Stimulated activated naive CD8-positive, alpha-beta T cell treated with anti-CD3 and anti-CD28 coated beads, Interleukin-15, amount 100 ng/mL, for 72 hours (primary cell): ENCODE measurements at regions not wholly inside any gene's neighbourhood (a gene's known extent, or its start where the extent isn't known, plus 50 kb on each side); places are given as distances from the start of the nearest gene placed in this dataset.
"Not testable (repeated sequence)": the region's sequence is repeated elsewhere in the genome, so short reads cannot be mapped to it uniquely, and the experiment has no call there.

ENCODE experiments used
- ATAC-seq: fragments of 150-1000 bp; cut with Tn5 transposase; 2 replicates; pipeline ENCODE4 v1.10.0; 2021; ENCODE audit warnings: mild to moderate bottlenecking, moderate library complexity
- DNase-seq, 2 donors: peaks; one replicate each; pipeline ENCODE4 v3.0.0; 2021 to 2022
- H3K27ac Mint-ChIP-seq, 2 donors: one replicate each; pipeline ENCODE4 v1.8.0; 2022; ENCODE audit warnings: mild to moderate bottlenecking in 2 of 2, mixed read lengths in 2 of 2, moderate library complexity in 2 of 2
- H3K27me3 Mint-ChIP-seq: one replicate; pipeline ENCODE4 v1.8.0; 2022; ENCODE audit warnings: mixed read lengths
- H3K4me1 Mint-ChIP-seq: one replicate; pipeline ENCODE4 v1.8.0; 2022; ENCODE audit warnings: mild to moderate bottlenecking, mixed read lengths
- H3K4me3 Mint-ChIP-seq, 2 donors: one replicate each; pipeline ENCODE4 v1.8.0; 2022; ENCODE audit warnings: mild to moderate bottlenecking in 2 of 2, mixed read lengths in 2 of 2, moderate library complexity in 1 of 2
- H3K9me3 Mint-ChIP-seq, 2 donors: one replicate each; pipeline ENCODE4 v1.8.0; 2022; ENCODE audit warnings: mixed read lengths in 2 of 2

- Mint-ChIP-seq H3K27me3 (no peaks in the 10 kb centered on the region), H3K27ac (no peak overlapping the region), H3K4me1 (no peaks in the 10 kb centered on the region), H3K9me3 (no peaks in the 10 kb centered on the region), H3K4me3 (no peak overlapping the region)
- DNase-seq (no peak), ATAC-seq (no peak)
Measured at GRCh38 chr3:162367429-162368260, 871.0 kb downstream of the OTOL1 start.

- Mint-ChIP-seq H3K4me1 (no peaks in the 10 kb centered on the region), H3K4me3 (no peak overlapping the region), H3K27me3 (no peaks in the 10 kb centered on the region), H3K27ac (no peak overlapping the region), H3K9me3 (no peaks in the 10 kb centered on the region)
- DNase-seq (no peak), ATAC-seq (no peak)
Measured at GRCh38 chr3:162368417-162368816, 871.8 kb downstream of the OTOL1 start.

GRCh38 chr3:162369306-162369705 is 872.7 kb downstream of the OTOL1 start:
- Mint-ChIP-seq H3K27ac (no peak overlapping the region), H3K4me3 (no peak overlapping the region), H3K4me1 (no peaks in the 10 kb centered on the region), H3K27me3 (no peaks in the 10 kb centered on the region), H3K9me3 (no peaks in the 10 kb centered on the region)
- ATAC-seq: no peak
- no peak for DNase-seq

- ATAC-seq (no peak), DNase-seq (no peak)
- Mint-ChIP-seq H3K27ac (no peak overlapping the region), H3K27me3 (no peaks in the 10 kb centered on the region), H3K4me3 (no peak overlapping the region), H3K4me1 (no peaks in the 10 kb centered on the region), H3K9me3 (no peaks in the 10 kb centered on the region)
Measured at GRCh38 chr3:162370141-162370540, 873.5 kb downstream of the OTOL1 start.

GRCh38 chr3:162376761-162377160 is 880.2 kb downstream of the OTOL1 start:
- DNase-seq (no peak), ATAC-seq (no peak)
- Mint-ChIP-seq H3K27ac (no peak overlapping the region), H3K4me3 (no peak overlapping the region), H3K9me3 (no peaks in the 10 kb centered on the region), H3K4me1 (no peaks in the 10 kb centered on the region), H3K27me3 (no peaks in the 10 kb centered on the region)

- ATAC-seq (no peak), DNase-seq (no peak)
- Mint-ChIP-seq H3K4me3 (no peak overlapping the region), H3K27ac (peak overlapping the region in 1 of 2 donors; percentile 16), H3K9me3 (no peaks in the 10 kb centered on the region), H3K4me1 (no peaks in the 10 kb centered on the region), H3K27me3 (no peaks in the 10 kb centered on the region)
Measured at GRCh38 chr3:162377608-162378007, 881.0 kb downstream of the OTOL1 start.

GRCh38 chr3:162385387-162385786 is 888.8 kb downstream of the OTOL1 start:
- no peak for DNase-seq
- Mint-ChIP-seq H3K9me3 (peaks cover 0 to 5% of the 10 kb centered on the region in 2 donors), H3K27ac (no peak overlapping the region), H3K27me3 (no peaks in the 10 kb centered on the region), H3K4me1 (no peaks in the 10 kb centered on the region), H3K4me3 (no peak overlapping the region)
- ATAC-seq: no peak

- H3K4me1 Mint-ChIP-seq: no peaks in the 10 kb centered on the region
- peaks cover 5 to 13% of the 10 kb centered on the region in 2 donors for H3K9me3 Mint-ChIP-seq
- no peak for DNase-seq
- no peak overlapping the region for H3K4me3 Mint-ChIP-seq
- ATAC-seq: no peak
- H3K27ac Mint-ChIP-seq: no peak overlapping the region
- no peaks in the 10 kb centered on the region for H3K27me3 Mint-ChIP-seq
Measured at GRCh38 chr3:162390891-162391290, 894.3 kb downstream of the OTOL1 start.

GRCh38 chr3:162391301-162391700 is 894.7 kb downstream of the OTOL1 start:
- H3K27ac Mint-ChIP-seq: no peak overlapping the region

GRCh38 chr3:162395496-162395895 is 898.9 kb downstream of the OTOL1 start:
- no peak for ATAC-seq

More at GRCh38 chr3:162391301-162391700, 894.7 kb downstream of the OTOL1 start:
- Mint-ChIP-seq H3K4me1 (no peaks in the 10 kb centered on the region), H3K9me3 (peaks cover 5 to 13% of the 10 kb centered on the region in 2 donors), H3K4me3 (no peak overlapping the region), H3K27me3 (no peaks in the 10 kb centered on the region)
- no peak for DNase-seq
- no peak for ATAC-seq

GRCh38 chr3:162398554-162398953 is 901.9 kb downstream of the OTOL1 start:
- H3K27ac Mint-ChIP-seq: no peak overlapping the region
- H3K4me1 Mint-ChIP-seq: no peaks in the 10 kb centered on the region
- no peak for ATAC-seq

More at GRCh38 chr3:162395496-162395895, 898.9 kb downstream of the OTOL1 start:
- Mint-ChIP-seq H3K9me3 (peaks cover 5 to 13% of the 10 kb centered on the region in 2 donors), H3K4me1 (no peaks in the 10 kb centered on the region), H3K27me3 (no peaks in the 10 kb centered on the region), H3K27ac (no peak overlapping the region), H3K4me3 (no peak overlapping the region)
- DNase-seq: no peak

GRCh38 chr3:162400697-162401096 is 904.1 kb downstream of the OTOL1 start:
- H3K27ac Mint-ChIP-seq: no peak overlapping the region
- no peaks in the 10 kb centered on the region for H3K4me1 Mint-ChIP-seq
- DNase-seq (no peak), ATAC-seq (no peak)
- no peaks in the 10 kb centered on the region for H3K9me3 Mint-ChIP-seq
- H3K4me3 Mint-ChIP-seq: no peak overlapping the region
- H3K27me3 Mint-ChIP-seq: no peaks in the 10 kb centered on the region

More at GRCh38 chr3:162398554-162398953, 901.9 kb downstream of the OTOL1 start:
- Mint-ChIP-seq H3K4me3 (no peak overlapping the region), H3K9me3 (peaks cover 5% of the 10 kb centered on the region in 2 donors), H3K27me3 (no peaks in the 10 kb centered on the region)
- no peak for DNase-seq

GRCh38 chr3:162411556-162411955 is 914.9 kb downstream of the OTOL1 start:
- H3K4me1 Mint-ChIP-seq, H3K9me3 Mint-ChIP-seq, H3K27me3 Mint-ChIP-seq, H3K4me3 Mint-ChIP-seq, DNase-seq, H3K27ac Mint-ChIP-seq, ATAC-seq: not testable (repeated sequence)

GRCh38 chr3:162421721-162422120 is 925.1 kb downstream of the OTOL1 start:
- Mint-ChIP-seq H3K9me3 (peaks cover 0 to 2% of the 10 kb centered on the region in 2 donors), H3K27me3 (no peaks in the 10 kb centered on the region), H3K4me3 (no peak overlapping the region), H3K4me1 (no peaks in the 10 kb centered on the region), H3K27ac (no peak overlapping the region)
- ATAC-seq: no peak
- DNase-seq: no peak

- Mint-ChIP-seq H3K27me3 (no peaks in the 10 kb centered on the region), H3K9me3 (peaks cover 15 to 17% of the 10 kb centered on the region in 2 donors), H3K4me3 (no peak overlapping the region), H3K4me1 (no peaks in the 10 kb centered on the region), H3K27ac (no peak overlapping the region)
- ATAC-seq (no peak), DNase-seq (no peak)
Measured at GRCh38 chr3:162428192-162428591, 931.6 kb downstream of the OTOL1 start.

- H3K9me3 Mint-ChIP-seq: peaks cover 18 to 21% of the 10 kb centered on the region in 2 donors
- ATAC-seq (no peak), DNase-seq (no peak)
- H3K4me1 Mint-ChIP-seq: no peaks in the 10 kb centered on the region
- no peak overlapping the region for H3K4me3 Mint-ChIP-seq
- H3K27me3 Mint-ChIP-seq: no peaks in the 10 kb centered on the region
- H3K27ac Mint-ChIP-seq: no peak overlapping the region
Measured at GRCh38 chr3:162435750-162436149, 939.1 kb downstream of the OTOL1 start.

- no peaks in the 10 kb centered on the region for H3K27me3 Mint-ChIP-seq
- H3K4me3 Mint-ChIP-seq: no peak overlapping the region
- no peak for ATAC-seq
Measured at GRCh38 chr3:162436826-162437225, 940.2 kb downstream of the OTOL1 start.

More at GRCh38 chr3:162436826-162437225, 940.2 kb downstream of the OTOL1 start:
- Mint-ChIP-seq H3K9me3 (peaks cover 15 to 17% of the 10 kb centered on the region in 2 donors), H3K4me1 (no peaks in the 10 kb centered on the region), H3K27ac (no peak overlapping the region)
- DNase-seq: no peak
